ENCODE measurements at regions not wholly inside any gene's neighbourhood (a gene's known extent, or its start where the extent isn't known, plus 50 kb on each side); places are given as distances from the start of the nearest gene placed in this dataset.

- TF ChIP-seq CTCF (IDR thresholded peaks at IDR 0.05) (no peak), TAF1 (IDR thresholded peaks at IDR 0.05; ENCODE audit: borderline replicate concordance, low read depth, low read length) (no peak), YY1 (IDR thresholded peaks at IDR 0.05; ENCODE audit: low read depth) (no peak), SMC3 (IDR thresholded peaks at IDR 0.05; ENCODE audit: low read depth, low read length) (no peak), MXI1 (IDR thresholded peaks at IDR 0.05; ENCODE audit: low read depth, low read length) (no peak), MAX (IDR thresholded peaks at IDR 0.05; ENCODE audit: low read depth) (no peak), RAD21 (IDR thresholded peaks at IDR 0.05; ENCODE audit: low read length) (no peak), RFX5 (IDR thresholded peaks at IDR 0.05; ENCODE audit: low read length) (no peak), POLR2AphosphoS5 (IDR thresholded peaks at IDR 0.05; ENCODE audit: low read depth, low read length) (no peak), ELF1 (IDR thresholded peaks at IDR 0.05) (no peak), SIN3A (IDR thresholded peaks at IDR 0.05; ENCODE audit: borderline replicate concordance, low read depth, low read length) (no peak)
- TF ChIP-seq, protein P1, sequence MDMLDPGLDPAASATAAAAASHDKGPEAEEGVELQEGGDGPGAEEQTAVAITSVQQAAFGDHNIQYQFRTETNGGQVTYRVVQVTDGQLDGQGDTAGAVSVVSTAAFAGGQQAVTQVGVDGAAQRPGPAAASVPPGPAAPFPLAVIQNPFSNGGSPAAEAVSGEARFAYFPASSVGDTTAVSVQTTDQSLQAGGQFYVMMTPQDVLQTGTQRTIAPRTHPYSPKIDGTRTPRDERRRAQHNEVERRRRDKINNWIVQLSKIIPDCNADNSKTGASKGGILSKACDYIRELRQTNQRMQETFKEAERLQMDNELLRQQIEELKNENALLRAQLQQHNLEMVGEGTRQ (IDR thresholded peaks at IDR 0.05; ENCODE audit: borderline replicate concordance, low read depth, low read length), result no peak
These were observed 50.1 kb upstream of the SMOC2 start for GRCh38 chr6:168390749-168391420.
